GM21723 (cell line): ENCODE measurements at regions not wholly inside any gene's neighbourhood (a gene's known extent, or its start where the extent isn't known, plus 50 kb on each side); places are given as distances from the start of the nearest gene placed in this dataset.

ENCODE experiments used
- ATAC-seq: cut with Tn5 transposase; IDR thresholded peaks from one replicate; pipeline ENCODE4 v1.9.1; 2021; ENCODE audit warnings: mild to moderate bottlenecking, moderate library complexity; ENCODE audit not compliant: unreplicated experiment

GRCh38 chr3:107307205-107307604 lies 70.0 kb upstream of the CCDC54 start:
- ATAC-seq = no peak

DNA sequence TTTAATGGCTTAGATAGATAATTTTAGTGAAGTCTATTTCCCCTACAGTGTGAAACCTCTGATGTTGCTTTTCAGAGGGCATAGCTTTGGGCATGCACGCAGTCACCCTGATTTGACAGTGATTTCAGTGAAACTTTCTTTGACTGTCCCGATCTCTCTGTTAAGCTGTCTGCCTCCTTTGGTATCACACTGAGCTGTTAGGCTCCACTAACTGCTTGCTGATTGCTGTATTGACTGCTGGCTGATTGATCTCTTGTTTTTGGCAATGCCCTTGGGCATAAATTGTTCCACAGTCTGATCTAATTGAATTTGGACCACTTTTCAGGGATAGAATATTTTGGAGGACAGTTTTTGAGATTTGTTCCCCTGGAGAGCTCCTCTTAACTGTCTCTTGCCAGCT lies 68.5 kb upstream of the CCDC54 start:
- no peak for ATAC-seq

DNA sequence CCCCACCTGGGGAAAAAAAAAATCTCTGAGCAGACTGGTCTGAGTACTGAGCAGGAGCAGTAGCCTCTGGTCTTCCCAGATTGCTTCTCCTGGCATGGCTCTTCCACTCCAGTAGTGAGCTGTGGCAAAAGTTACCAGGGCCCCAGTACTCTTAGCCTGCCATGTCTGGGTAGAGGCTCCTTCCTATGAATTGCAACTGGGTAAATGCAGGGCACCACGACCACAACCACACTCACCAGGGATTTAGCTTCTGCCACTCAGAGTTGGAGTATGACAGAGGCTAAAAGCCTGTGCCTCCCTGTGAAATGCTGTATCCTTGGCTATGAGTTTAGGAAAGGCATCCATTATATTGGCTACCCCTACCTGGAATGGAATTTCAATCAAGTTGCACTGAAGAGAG lies 67.9 kb upstream of the CCDC54 start:
- ATAC-seq = no peak

DNA sequence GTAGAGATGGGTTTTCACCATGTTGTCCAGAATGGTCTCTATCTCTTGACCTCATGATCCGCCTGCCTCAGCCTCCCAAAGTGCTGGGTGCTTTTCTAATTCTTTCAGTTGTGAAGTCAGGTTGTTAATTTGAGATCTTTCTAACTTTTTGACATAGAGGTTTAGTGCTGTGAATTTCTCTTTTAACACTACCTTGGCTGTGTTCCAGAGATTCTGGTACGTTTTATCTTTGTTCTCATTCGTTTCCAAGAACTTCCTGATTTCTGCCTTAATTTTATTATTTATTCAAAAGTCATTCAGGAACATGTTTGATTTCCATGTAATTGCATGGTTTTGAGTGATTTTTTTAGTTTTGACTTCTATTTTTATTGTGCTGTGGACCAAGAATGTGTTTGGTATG lies 63.5 kb upstream of the CCDC54 start:
- ATAC-seq = no peak

DNA sequence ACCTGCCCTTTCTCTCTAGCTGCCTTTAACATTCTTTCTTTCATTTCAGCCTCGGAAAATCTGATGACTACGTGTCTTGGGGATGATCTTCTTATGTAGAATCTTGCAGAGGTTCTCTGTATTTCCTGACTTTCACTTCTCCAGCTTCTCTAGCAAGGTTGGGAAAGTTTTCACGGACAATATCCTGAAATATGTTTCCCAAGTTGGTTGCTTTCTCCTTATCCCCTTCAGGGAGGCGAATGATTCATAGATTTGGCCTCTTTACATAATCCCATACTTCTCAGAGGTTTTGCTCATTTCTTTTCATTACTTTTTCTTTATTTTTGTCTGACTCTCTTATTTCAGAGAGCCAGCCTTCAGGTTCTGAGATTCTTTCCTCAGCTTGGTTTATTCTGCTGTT lies 62.1 kb upstream of the CCDC54 start:
- ATAC-seq = no peak

- peak; percentile 69 for ATAC-seq
Observed at GRCh38 chr3:107323723-107324122, 53.5 kb upstream of the CCDC54 start.

GRCh38 chr3:107325446-107325845 lies 51.8 kb upstream of the CCDC54 start:
- ATAC-seq = no peak
